ENCODE measurements at regions not wholly inside any gene's neighbourhood (a gene's known extent, or its start where the extent isn't known, plus 50 kb on each side); places are given as distances from the start of the nearest gene placed in this dataset.

- 95% methylated on average over 46 of the region's 46 CpGs for WGBS, 2 experiments
- H3K27me3 ChIP-seq (ENCODE audit: control insufficient read depth, insufficient read depth, low read length, poor library complexity, severe bottlenecking) = no peaks in the 10 kb centered on the region
- no peaks in the 10 kb centered on the region for H3K36me3 ChIP-seq (ENCODE audit: control insufficient read depth, insufficient read depth, low read length)
- no peak overlapping the region for H3K27ac ChIP-seq (ENCODE audit: insufficient read depth, low read depth, low read length, poor library complexity, severe bottlenecking)
- no peaks in the 10 kb centered on the region for H3K4me1 ChIP-seq (ENCODE audit: control insufficient read depth, insufficient read depth, low read length)
- H3K4me3 ChIP-seq (ENCODE audit: insufficient read depth, low read depth, low read length) = no peak overlapping the region
- no peaks in the 10 kb centered on the region for H3K9me3 ChIP-seq (ENCODE audit: control insufficient read depth, low read length)
Observed at GRCh38 chr2:128901572-128902391, 583.1 kb upstream of the HS6ST1 start.

GRCh38 chr2:128903637-128904036, 585.0 kb upstream of the HS6ST1 start:
- no peak overlapping the region for H3K27ac ChIP-seq (ENCODE audit: insufficient read depth, low read depth, low read length, poor library complexity, severe bottlenecking)
- H3K36me3 ChIP-seq (ENCODE audit: control insufficient read depth, insufficient read depth, low read length) = no peaks in the 10 kb centered on the region
- no peaks in the 10 kb centered on the region for H3K27me3 ChIP-seq (ENCODE audit: control insufficient read depth, insufficient read depth, low read length, poor library complexity, severe bottlenecking)
- no peaks in the 10 kb centered on the region for H3K9me3 ChIP-seq (ENCODE audit: control insufficient read depth, low read length)
- H3K4me1 ChIP-seq (ENCODE audit: control insufficient read depth, insufficient read depth, low read length) = no peaks in the 10 kb centered on the region
- H3K4me3 ChIP-seq (ENCODE audit: insufficient read depth, low read depth, low read length) = no peak overlapping the region
- WGBS, 2 experiments = 90 to 92% methylated on average over 19 of the region's 19 CpGs

- no peaks in the 10 kb centered on the region for H3K27me3 ChIP-seq (ENCODE audit: control insufficient read depth, insufficient read depth, low read length, poor library complexity, severe bottlenecking)
- no peaks in the 10 kb centered on the region for H3K36me3 ChIP-seq (ENCODE audit: control insufficient read depth, insufficient read depth, low read length)
- no peaks in the 10 kb centered on the region for H3K9me3 ChIP-seq (ENCODE audit: control insufficient read depth, low read length)
- no peak overlapping the region for H3K4me3 ChIP-seq (ENCODE audit: insufficient read depth, low read depth, low read length)
- no peak overlapping the region for H3K27ac ChIP-seq (ENCODE audit: insufficient read depth, low read depth, low read length, poor library complexity, severe bottlenecking)
- WGBS, 2 experiments = 83 to 90% methylated on average over 1 of the region's 1 CpG
- H3K4me1 ChIP-seq (ENCODE audit: control insufficient read depth, insufficient read depth, low read length) = no peaks in the 10 kb centered on the region
Observed at GRCh38 chr2:128911276-128911675, 592.6 kb upstream of the HS6ST1 start.

GRCh38 chr2:128914320-128914719, 595.7 kb upstream of the HS6ST1 start:
- Histone ChIP-seq H3K4me1 (ENCODE audit: control insufficient read depth, insufficient read depth, low read length) (no peaks in the 10 kb centered on the region), H3K27me3 (ENCODE audit: control insufficient read depth, insufficient read depth, low read length, poor library complexity, severe bottlenecking) (no peaks in the 10 kb centered on the region), H3K27ac (ENCODE audit: insufficient read depth, low read depth, low read length, poor library complexity, severe bottlenecking) (no peak overlapping the region), H3K36me3 (ENCODE audit: control insufficient read depth, insufficient read depth, low read length) (no peaks in the 10 kb centered on the region), H3K4me3 (ENCODE audit: insufficient read depth, low read depth, low read length) (no peak overlapping the region), H3K9me3 (ENCODE audit: control insufficient read depth, low read length) (no peaks in the 10 kb centered on the region)

GRCh38 chr2:128921751-128922150, 603.1 kb upstream of the HS6ST1 start:
- Histone ChIP-seq H3K4me3 (ENCODE audit: insufficient read depth, low read depth, low read length) (no peak overlapping the region), H3K27ac (ENCODE audit: insufficient read depth, low read depth, low read length, poor library complexity, severe bottlenecking) (no peak overlapping the region), H3K4me1 (ENCODE audit: control insufficient read depth, insufficient read depth, low read length) (no peaks in the 10 kb centered on the region), H3K27me3 (ENCODE audit: control insufficient read depth, insufficient read depth, low read length, poor library complexity, severe bottlenecking) (no peaks in the 10 kb centered on the region), H3K36me3 (ENCODE audit: control insufficient read depth, insufficient read depth, low read length) (no peaks in the 10 kb centered on the region), H3K9me3 (ENCODE audit: control insufficient read depth, low read length) (no peaks in the 10 kb centered on the region)
- 83 to 88% methylated on average over 2 of the region's 2 CpGs for WGBS, 2 experiments

- Histone ChIP-seq H3K4me1 (ENCODE audit: control insufficient read depth, insufficient read depth, low read length) (no peaks in the 10 kb centered on the region), H3K4me3 (ENCODE audit: insufficient read depth, low read depth, low read length) (no peak overlapping the region), H3K27me3 (ENCODE audit: control insufficient read depth, insufficient read depth, low read length, poor library complexity, severe bottlenecking) (no peaks in the 10 kb centered on the region), H3K36me3 (ENCODE audit: control insufficient read depth, insufficient read depth, low read length) (no peaks in the 10 kb centered on the region), H3K9me3 (ENCODE audit: control insufficient read depth, low read length) (no peaks in the 10 kb centered on the region), H3K27ac (ENCODE audit: insufficient read depth, low read depth, low read length, poor library complexity, severe bottlenecking) (no peak overlapping the region)
- WGBS, 2 experiments = 100% methylated on average over 1 of the region's 2 CpGs; no CpG with 5 or more reads in 1 of the 2 experiments
Observed at GRCh38 chr2:128922154-128922553, 603.5 kb upstream of the HS6ST1 start.

- H3K27ac ChIP-seq (ENCODE audit: insufficient read depth, low read depth, low read length, poor library complexity, severe bottlenecking) = no peak overlapping the region
- no peak overlapping the region for H3K4me3 ChIP-seq (ENCODE audit: insufficient read depth, low read depth, low read length)
- no peaks in the 10 kb centered on the region for H3K27me3 ChIP-seq (ENCODE audit: control insufficient read depth, insufficient read depth, low read length, poor library complexity, severe bottlenecking)
- H3K36me3 ChIP-seq (ENCODE audit: control insufficient read depth, insufficient read depth, low read length) = no peaks in the 10 kb centered on the region
- no peaks in the 10 kb centered on the region for H3K9me3 ChIP-seq (ENCODE audit: control insufficient read depth, low read length)
- no peaks in the 10 kb centered on the region for H3K4me1 ChIP-seq (ENCODE audit: control insufficient read depth, insufficient read depth, low read length)
Observed at GRCh38 chr2:128925631-128926030, 607.0 kb upstream of the HS6ST1 start.

GRCh38 chr2:128930101-128930500, 611.4 kb upstream of the HS6ST1 start:
- H3K4me3 ChIP-seq (ENCODE audit: insufficient read depth, low read depth, low read length) = no peak overlapping the region
- WGBS, 2 experiments = 83% methylated on average over 1 of the region's 1 CpG; no CpG with 5 or more reads in 1 of the 2 experiments

GRCh38 chr2:128940378-128940777, 621.7 kb upstream of the HS6ST1 start:
- H3K9me3 ChIP-seq (ENCODE audit: control insufficient read depth, low read length) = no peaks in the 10 kb centered on the region
- no peaks in the 10 kb centered on the region for H3K36me3 ChIP-seq (ENCODE audit: control insufficient read depth, insufficient read depth, low read length)
- no peaks in the 10 kb centered on the region for H3K27me3 ChIP-seq (ENCODE audit: control insufficient read depth, insufficient read depth, low read length, poor library complexity, severe bottlenecking)
- H3K4me3 ChIP-seq (ENCODE audit: insufficient read depth, low read depth, low read length) = no peak overlapping the region
- no peaks in the 10 kb centered on the region for H3K4me1 ChIP-seq (ENCODE audit: control insufficient read depth, insufficient read depth, low read length)
- no peak overlapping the region for H3K27ac ChIP-seq (ENCODE audit: insufficient read depth, low read depth, low read length, poor library complexity, severe bottlenecking)
- 93 to 95% methylated on average over 12 of the region's 12 CpGs for WGBS, 2 experiments

More at GRCh38 chr2:128930101-128930500, 611.4 kb upstream of the HS6ST1 start:
- no peaks in the 10 kb centered on the region for H3K36me3 ChIP-seq (ENCODE audit: control insufficient read depth, insufficient read depth, low read length)
- no peak overlapping the region for H3K27ac ChIP-seq (ENCODE audit: insufficient read depth, low read depth, low read length, poor library complexity, severe bottlenecking)
- H3K4me1 ChIP-seq (ENCODE audit: control insufficient read depth, insufficient read depth, low read length) = no peaks in the 10 kb centered on the region
- no peaks in the 10 kb centered on the region for H3K9me3 ChIP-seq (ENCODE audit: control insufficient read depth, low read length)
- no peaks in the 10 kb centered on the region for H3K27me3 ChIP-seq (ENCODE audit: control insufficient read depth, insufficient read depth, low read length, poor library complexity, severe bottlenecking)

GRCh38 chr2:128941751-128942150, 623.1 kb upstream of the HS6ST1 start:
- no peak overlapping the region for H3K4me3 ChIP-seq (ENCODE audit: insufficient read depth, low read depth, low read length)
- H3K9me3 ChIP-seq (ENCODE audit: control insufficient read depth, low read length) = no peaks in the 10 kb centered on the region
- H3K27me3 ChIP-seq (ENCODE audit: control insufficient read depth, insufficient read depth, low read length, poor library complexity, severe bottlenecking) = no peaks in the 10 kb centered on the region
- no peaks in the 10 kb centered on the region for H3K36me3 ChIP-seq (ENCODE audit: control insufficient read depth, insufficient read depth, low read length)
- no peak overlapping the region for H3K27ac ChIP-seq (ENCODE audit: insufficient read depth, low read depth, low read length, poor library complexity, severe bottlenecking)
- WGBS, 2 experiments = 71 to 74% methylated on average over 3 of the region's 3 CpGs
- no peaks in the 10 kb centered on the region for H3K4me1 ChIP-seq (ENCODE audit: control insufficient read depth, insufficient read depth, low read length)
